Activated CD8-positive, alpha-beta memory T cell treated with anti-CD3 and anti-CD28 coated beads, Interleukin-2, amount 10 ng/mL, durations not matched to agents 7 days and 5 days (primary cell): ENCODE measurements at regions not wholly inside any gene's neighbourhood (a gene's known extent, or its start where the extent isn't known, plus 50 kb on each side); places are given as distances from the start of the nearest gene placed in this dataset.

Experiments
- ATAC-seq: fragments of 150-1000 bp; cut with Tn5 transposase; one replicate; pipeline ENCODE4 v1.10.0; 2021; ENCODE audit warnings: moderate library complexity
- CTCF ChIA-PET: fragments of 350-600 bp; sonication (Branson Sonifier 250); formaldehyde crosslinking; loops from one replicate; lab custom pipeline; 2021; ENCODE audit warnings: antibody characterized with exemption; lab: Charles Lee
- DNase-seq: peaks from one replicate; pipeline ENCODE4 v3.0.0-alpha.2; 2020
- H3K27ac Mint-ChIP-seq: one replicate; pipeline ENCODE4 v1.8.0; 2021; ENCODE audit warnings: mild to moderate bottlenecking, mixed read lengths
- H3K27me3 Mint-ChIP-seq: one replicate; pipeline ENCODE4 v1.8.0; 2021; ENCODE audit warnings: mixed read lengths
- H3K36me3 Mint-ChIP-seq: one replicate; pipeline ENCODE4 v1.8.0; 2021; ENCODE audit warnings: mild to moderate bottlenecking, mixed read lengths
- H3K4me1 Mint-ChIP-seq: one replicate; pipeline ENCODE4 v1.8.0; 2021; ENCODE audit warnings: mixed read lengths
- H3K4me3 Mint-ChIP-seq: one replicate; pipeline ENCODE4 v1.8.0; 2021; ENCODE audit warnings: mild to moderate bottlenecking, moderate library complexity, mixed read lengths
- H3K9me3 Mint-ChIP-seq: one replicate; pipeline ENCODE4 v1.8.0; 2022; ENCODE audit warnings: low read depth, mixed read lengths

DNA sequence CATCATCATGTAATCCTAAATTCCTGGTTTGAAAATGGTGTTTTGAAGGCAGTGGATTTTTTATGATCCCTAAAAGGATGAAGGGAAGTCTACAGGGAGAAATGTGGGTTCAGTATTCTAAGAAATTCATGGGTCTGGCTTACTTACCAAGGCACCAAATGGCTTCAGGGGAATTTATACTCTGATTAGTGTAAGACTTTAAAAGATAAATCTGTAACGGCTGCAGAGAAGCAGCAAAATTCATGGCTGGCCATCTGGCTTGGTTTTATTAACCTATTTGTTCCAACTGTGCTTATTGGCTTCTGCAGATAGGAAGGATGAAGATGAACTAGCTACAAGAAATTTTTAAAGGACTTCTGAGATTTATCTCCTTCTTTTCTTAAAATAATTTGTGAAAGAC is 222.8 kb downstream of the TENT4A start:
- no peaks in the 10 kb centered on the region for H3K9me3 Mint-ChIP-seq
- peaks cover 7% of the 10 kb centered on the region for H3K27me3 Mint-ChIP-seq
- no peak overlapping the region for H3K4me3 Mint-ChIP-seq
- DNase-seq, result no peak
- H3K4me1 Mint-ChIP-seq, result no peaks in the 10 kb centered on the region
- no peak for ATAC-seq
- H3K36me3 Mint-ChIP-seq, result no peaks in the 10 kb centered on the region
- CTCF ChIA-PET, result no interaction called here
- no peak overlapping the region for H3K27ac Mint-ChIP-seq

DNA sequence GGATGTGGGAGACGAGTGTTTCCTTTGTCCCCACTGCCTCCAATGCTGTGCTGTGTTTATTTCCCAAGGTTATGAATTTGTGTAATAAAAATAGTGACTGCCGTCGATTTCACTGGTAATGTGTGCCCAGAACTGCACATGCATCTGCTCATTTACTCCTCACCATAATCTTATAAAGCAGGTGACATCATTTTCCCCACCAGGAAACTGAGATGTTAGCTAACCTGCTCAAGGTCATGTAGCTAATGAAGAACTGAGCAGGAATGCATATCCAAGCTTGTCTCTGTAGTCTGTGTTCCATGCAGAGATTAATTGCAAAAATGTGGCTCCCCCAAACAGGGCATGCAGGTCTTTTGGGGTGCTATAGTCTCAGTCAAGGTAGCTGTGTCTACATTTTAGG is 224.4 kb downstream of the TENT4A start:
- Mint-ChIP-seq H3K27ac (no peak overlapping the region), H3K36me3 (no peaks in the 10 kb centered on the region), H3K4me3 (no peak overlapping the region), H3K4me1 (no peaks in the 10 kb centered on the region), H3K9me3 (no peaks in the 10 kb centered on the region), H3K27me3 (peaks cover 7% of the 10 kb centered on the region)
- CTCF ChIA-PET, result no interaction called here
- DNase-seq, result no peak
- no peak for ATAC-seq

DNA sequence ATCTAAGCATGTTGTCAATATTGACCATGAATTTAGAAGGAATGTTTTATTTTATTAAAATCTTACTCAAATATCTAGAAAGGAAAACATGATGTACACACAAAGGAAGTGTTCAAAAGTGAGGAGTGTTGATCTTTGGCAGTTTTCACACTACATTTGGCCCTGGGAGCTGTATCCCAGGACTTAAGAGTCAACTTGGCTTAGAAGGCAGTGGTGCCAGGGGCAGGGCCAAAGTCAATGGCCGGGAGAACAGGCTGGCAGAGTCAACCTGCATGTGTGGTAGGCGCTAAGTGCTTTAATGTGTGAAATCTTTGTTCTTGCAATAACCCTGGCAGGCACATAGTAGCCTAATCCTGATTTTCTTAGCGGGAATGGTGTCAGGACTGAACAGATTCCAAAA is 228.4 kb downstream of the TENT4A start:
- Mint-ChIP-seq H3K36me3 (no peaks in the 10 kb centered on the region), H3K27ac (no peak overlapping the region), H3K27me3 (no peaks in the 10 kb centered on the region), H3K4me1 (no peaks in the 10 kb centered on the region), H3K4me3 (no peak overlapping the region), H3K9me3 (no peaks in the 10 kb centered on the region)
- ATAC-seq, result no peak
- CTCF ChIA-PET, result no interaction called here
- DNase-seq, result no peak

DNA sequence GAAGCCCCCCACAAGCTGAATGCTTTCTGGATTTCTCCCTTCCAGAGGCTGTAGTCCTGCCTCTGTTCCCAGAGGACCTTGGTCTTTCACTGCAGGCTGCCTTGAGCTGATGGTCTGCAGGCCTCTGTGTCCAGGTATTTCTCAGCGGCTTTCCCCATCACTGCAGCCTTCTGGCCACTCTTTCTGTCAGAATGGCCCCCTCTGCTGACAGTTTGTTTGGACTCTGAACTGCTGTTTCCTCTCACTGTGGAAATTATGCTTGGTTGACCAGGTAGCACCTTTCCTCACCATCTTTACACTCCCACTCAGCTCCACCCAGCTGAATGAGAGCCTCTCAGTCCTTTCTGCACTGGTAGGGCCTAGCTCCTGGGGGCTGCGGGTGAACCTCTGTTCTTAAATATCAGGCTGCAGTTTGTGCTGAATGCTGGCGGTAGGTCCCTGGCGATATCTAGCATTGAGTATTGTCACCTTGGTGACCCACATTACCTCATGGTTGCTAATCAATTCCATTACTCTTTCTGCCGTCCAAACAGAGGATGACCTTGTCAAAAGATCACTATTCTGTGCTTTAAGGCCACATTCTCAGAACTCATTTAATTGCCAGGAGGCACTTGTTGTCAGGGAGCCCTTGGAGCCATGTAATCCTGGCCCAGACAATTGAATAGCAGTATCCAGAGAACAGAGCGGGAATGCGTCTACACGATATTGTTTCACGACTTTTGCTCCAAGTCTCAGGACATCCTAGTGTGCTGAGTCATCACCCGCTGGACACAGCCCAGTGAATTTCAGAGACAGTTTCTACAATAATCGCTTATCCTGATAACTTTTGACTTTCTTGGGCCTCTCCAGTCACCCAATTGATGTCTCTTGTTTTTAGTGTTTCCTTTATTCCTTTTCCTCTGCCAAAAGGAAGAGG is 230.2 kb downstream of the TENT4A start:
- Mint-ChIP-seq H3K4me3 (no peak overlapping the region), H3K27ac (no peak overlapping the region), H3K27me3 (no peaks in the 10 kb centered on the region), H3K36me3 (no peaks in the 10 kb centered on the region), H3K9me3 (no peaks in the 10 kb centered on the region), H3K4me1 (no peaks in the 10 kb centered on the region)
- CTCF ChIA-PET, result no interaction called here
- no peak for ATAC-seq
- no peak for DNase-seq

GRCh38 chr5:6948562-6948961 is 235.3 kb downstream of the TENT4A start:
- H3K9me3 Mint-ChIP-seq, result no peaks in the 10 kb centered on the region
- H3K4me3 Mint-ChIP-seq, result no peak overlapping the region
- H3K4me1 Mint-ChIP-seq, result no peaks in the 10 kb centered on the region
- DNase-seq, result no peak
- no peaks in the 10 kb centered on the region for H3K36me3 Mint-ChIP-seq
- CTCF ChIA-PET, result no interaction called here
- no peak for ATAC-seq
- no peak overlapping the region for H3K27ac Mint-ChIP-seq
- H3K27me3 Mint-ChIP-seq, result no peaks in the 10 kb centered on the region

GRCh38 chr5:6949230-6949629 is 236.0 kb downstream of the TENT4A start:
- Mint-ChIP-seq H3K36me3 (no peaks in the 10 kb centered on the region), H3K4me1 (no peaks in the 10 kb centered on the region), H3K9me3 (no peaks in the 10 kb centered on the region), H3K27me3 (no peaks in the 10 kb centered on the region), H3K27ac (no peak overlapping the region), H3K4me3 (no peak overlapping the region)
- CTCF ChIA-PET, result no interaction called here
- ATAC-seq, result no peak
- no peak for DNase-seq

DNA sequence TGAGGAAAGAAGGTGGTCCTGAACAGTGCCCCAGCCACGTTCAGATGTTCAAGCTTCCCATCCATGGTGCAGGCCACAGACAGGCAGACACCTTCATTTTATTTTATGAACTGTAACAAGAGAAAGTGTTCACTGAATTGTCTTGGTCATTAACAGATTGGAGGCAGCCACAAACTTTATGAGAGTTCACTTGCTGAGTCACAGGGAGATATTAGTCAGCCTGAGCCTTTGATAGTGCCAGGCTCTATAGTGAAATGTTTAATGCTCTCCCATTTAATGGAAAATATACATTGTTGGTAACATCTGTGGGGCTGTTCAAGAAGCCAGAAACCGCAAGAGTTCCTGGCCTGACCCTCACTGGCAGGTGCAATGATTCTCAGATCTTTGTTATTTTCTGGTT is 237.0 kb downstream of the TENT4A start:
- ATAC-seq, result no peak
- CTCF ChIA-PET, result no interaction called here
- H3K36me3 Mint-ChIP-seq, result no peaks in the 10 kb centered on the region

DNA sequence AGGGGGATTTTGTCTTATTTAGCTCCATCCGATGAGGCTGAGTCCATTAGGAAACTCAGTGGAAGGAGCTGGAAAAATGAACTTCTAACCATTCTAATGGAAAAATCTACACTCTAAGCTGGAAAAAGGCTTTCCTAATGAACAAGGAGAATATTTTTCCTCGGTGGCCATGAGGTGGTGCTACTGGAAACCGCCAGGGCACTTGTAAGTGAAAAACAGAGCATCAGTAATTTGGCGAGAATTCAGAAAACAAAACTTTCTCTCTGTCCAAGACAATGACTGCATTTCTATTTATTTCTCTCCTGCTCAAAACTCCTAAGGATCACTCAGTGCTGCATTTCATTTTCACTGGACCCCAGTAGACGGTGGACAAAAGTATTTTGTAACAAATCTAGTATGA is 237.6 kb downstream of the TENT4A start:
- DNase-seq, result no peak
- no peak for ATAC-seq
- CTCF ChIA-PET, result no interaction called here
- Mint-ChIP-seq H3K36me3 (no peaks in the 10 kb centered on the region), H3K27me3 (no peaks in the 10 kb centered on the region), H3K4me3 (no peak overlapping the region), H3K27ac (no peak overlapping the region), H3K9me3 (no peaks in the 10 kb centered on the region), H3K4me1 (no peaks in the 10 kb centered on the region)

More for the DNA sequence above, 237.0 kb downstream of the TENT4A start:
- H3K9me3 Mint-ChIP-seq, result no peaks in the 10 kb centered on the region
- no peak overlapping the region for H3K4me3 Mint-ChIP-seq
- no peaks in the 10 kb centered on the region for H3K27me3 Mint-ChIP-seq
- no peak for DNase-seq
- H3K4me1 Mint-ChIP-seq, result no peaks in the 10 kb centered on the region
- no peak overlapping the region for H3K27ac Mint-ChIP-seq

GRCh38 chr5:6961123-6961522 is 247.9 kb downstream of the TENT4A start:
- ATAC-seq (no peak), DNase-seq (no peak)
- Mint-ChIP-seq H3K36me3 (no peaks in the 10 kb centered on the region), H3K27ac (no peak overlapping the region), H3K4me1 (no peaks in the 10 kb centered on the region), H3K4me3 (no peak overlapping the region), H3K9me3 (peaks cover 5% of the 10 kb centered on the region), H3K27me3 (no peaks in the 10 kb centered on the region)
- CTCF ChIA-PET, result no interaction called here

GRCh38 chr5:6961837-6962635 is 248.8 kb downstream of the TENT4A start:
- Mint-ChIP-seq H3K4me3 (no peak overlapping the region), H3K27ac (no peak overlapping the region), H3K4me1 (no peaks in the 10 kb centered on the region), H3K36me3 (no peaks in the 10 kb centered on the region), H3K9me3 (peaks cover 5% of the 10 kb centered on the region), H3K27me3 (no peaks in the 10 kb centered on the region)
- DNase-seq, result no peak
- CTCF ChIA-PET, result no interaction called here
- no peak for ATAC-seq

DNA sequence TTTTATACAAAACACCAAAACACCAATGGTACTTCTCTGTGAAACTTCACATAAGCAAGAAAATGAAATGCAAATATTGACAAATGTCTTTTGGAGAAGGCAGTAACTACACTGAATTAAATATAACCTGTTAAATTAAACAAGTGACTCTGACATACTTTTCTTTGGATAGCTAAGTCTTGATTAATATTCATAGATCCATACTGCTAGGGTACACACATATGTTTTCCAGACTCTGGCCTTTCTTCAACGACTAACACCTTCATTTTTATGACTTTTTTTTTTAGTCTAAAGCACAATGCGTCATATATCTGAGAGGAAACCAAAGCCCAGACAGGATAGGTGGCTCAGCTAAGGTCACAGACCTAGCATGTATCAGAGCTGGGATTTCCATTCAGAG is 263.7 kb downstream of the TENT4A start:
- DNase-seq, result no peak
- H3K27ac Mint-ChIP-seq, result no peak overlapping the region
- no peaks in the 10 kb centered on the region for H3K9me3 Mint-ChIP-seq
- no peaks in the 10 kb centered on the region for H3K27me3 Mint-ChIP-seq
- H3K4me1 Mint-ChIP-seq, result no peaks in the 10 kb centered on the region
- H3K36me3 Mint-ChIP-seq, result no peaks in the 10 kb centered on the region
- H3K4me3 Mint-ChIP-seq, result no peak overlapping the region
- ATAC-seq, result no peak
- CTCF ChIA-PET, result no interaction called here

GRCh38 chr5:6979061-6979460 is 265.8 kb downstream of the TENT4A start:
- H3K27ac Mint-ChIP-seq, result no peak overlapping the region
- no peaks in the 10 kb centered on the region for H3K4me1 Mint-ChIP-seq
- no peak overlapping the region for H3K4me3 Mint-ChIP-seq
- DNase-seq (no peak), ATAC-seq (no peak)
- no peaks in the 10 kb centered on the region for H3K27me3 Mint-ChIP-seq
- no peaks in the 10 kb centered on the region for H3K36me3 Mint-ChIP-seq
- H3K9me3 Mint-ChIP-seq, result no peaks in the 10 kb centered on the region
- CTCF ChIA-PET, result no interaction called here

DNA sequence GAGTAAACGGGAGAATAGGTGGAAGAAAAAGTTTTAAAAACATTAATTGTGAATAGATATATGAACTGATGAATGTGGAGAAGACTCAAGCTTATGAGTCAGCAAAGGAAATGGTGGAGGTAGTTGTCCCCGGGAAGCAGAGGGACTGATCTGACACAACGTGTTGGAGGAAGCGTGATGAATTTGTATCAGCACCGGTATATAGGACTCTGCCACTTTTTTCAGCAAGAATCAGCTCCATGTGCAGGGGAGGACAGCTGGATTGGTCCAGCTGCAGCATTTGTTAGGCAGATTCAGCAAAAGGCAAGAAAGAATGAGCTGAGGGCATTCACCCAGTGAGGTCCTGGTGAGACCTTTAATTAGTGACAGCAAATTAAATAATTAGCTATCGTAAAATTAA is 276.0 kb downstream of the TENT4A start:
- ATAC-seq, result no peak
- H3K27ac Mint-ChIP-seq, result no peak overlapping the region
- CTCF ChIA-PET, result no interaction called here

GRCh38 chr5:6994097-6994496 is 280.9 kb downstream of the TENT4A start:
- CTCF ChIA-PET, result no interaction called here

More for the DNA sequence above, 276.0 kb downstream of the TENT4A start:
- Mint-ChIP-seq H3K4me3 (no peak overlapping the region), H3K27me3 (no peaks in the 10 kb centered on the region), H3K4me1 (no peaks in the 10 kb centered on the region), H3K9me3 (no peaks in the 10 kb centered on the region), H3K36me3 (no peaks in the 10 kb centered on the region)
- no peak for DNase-seq

More at GRCh38 chr5:6994097-6994496, 280.9 kb downstream of the TENT4A start:
- Mint-ChIP-seq H3K27me3 (no peaks in the 10 kb centered on the region), H3K4me1 (no peaks in the 10 kb centered on the region), H3K27ac (no peak overlapping the region), H3K9me3 (peaks cover 4% of the 10 kb centered on the region), H3K4me3 (no peak overlapping the region), H3K36me3 (no peaks in the 10 kb centered on the region)
- ATAC-seq (no peak), DNase-seq (no peak)
